ENCODE measurements at regions not wholly inside any gene's neighbourhood (a gene's known extent, or its start where the extent isn't known, plus 50 kb on each side); places are given as distances from the start of the nearest gene placed in this dataset.

DNA sequence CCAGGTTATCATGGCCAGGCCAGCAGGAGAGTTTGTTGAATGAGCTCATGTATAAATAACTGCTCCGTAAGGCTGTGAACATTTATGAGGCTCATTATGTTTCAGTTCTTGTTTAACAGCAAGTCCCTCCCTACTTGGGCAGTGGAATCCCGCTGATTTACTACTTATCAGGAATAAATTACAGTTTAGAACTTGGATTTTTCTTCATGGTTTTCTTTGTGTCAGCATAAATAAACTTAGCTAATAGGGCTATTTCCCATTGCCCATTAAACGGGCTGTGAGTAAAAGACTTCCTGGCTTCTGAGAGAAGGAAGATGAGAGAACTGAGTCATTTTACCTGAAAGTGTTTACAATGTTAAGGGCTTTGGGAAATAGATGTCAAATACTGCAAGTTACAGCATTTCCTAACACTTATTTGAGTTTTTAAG is 701.6 kb upstream of the ANKRD30A start:
- 100% methylated on average over 1 of the region's 3 CpGs for WGBS (ENCODE audit: insufficient coverage)
- Mint-ChIP-seq H3K4me3 (no peak overlapping the region), H3K27ac (no peak overlapping the region), H3K4me1 (no peaks in the 10 kb centered on the region), H3K27me3 (ENCODE audit: low read depth in 3 of 3) (peaks cover 0 to 2% (median 2%) of the 10 kb centered on the region in 3 donors), H3K9me3 (peaks cover 3 to 9% (median 6%) of the 10 kb centered on the region in 7 donors), H3K36me3 (no peaks in the 10 kb centered on the region)
- no peak overlapping the region for H2AFZ ChIP-seq (ENCODE audit: insufficient read depth, low read depth, low read length, poor library complexity, severe bottlenecking)
- H3K9me3 ChIP-seq (replicated peaks in 1 of 2; ENCODE audit: control insufficient read depth in 1 of 2, insufficient read depth in 1 of 2, low read length in 2 of 2): peaks cover 2 to 5% of the 10 kb centered on the region in 2 donors
- TF ChIP-seq, protein P1, sequence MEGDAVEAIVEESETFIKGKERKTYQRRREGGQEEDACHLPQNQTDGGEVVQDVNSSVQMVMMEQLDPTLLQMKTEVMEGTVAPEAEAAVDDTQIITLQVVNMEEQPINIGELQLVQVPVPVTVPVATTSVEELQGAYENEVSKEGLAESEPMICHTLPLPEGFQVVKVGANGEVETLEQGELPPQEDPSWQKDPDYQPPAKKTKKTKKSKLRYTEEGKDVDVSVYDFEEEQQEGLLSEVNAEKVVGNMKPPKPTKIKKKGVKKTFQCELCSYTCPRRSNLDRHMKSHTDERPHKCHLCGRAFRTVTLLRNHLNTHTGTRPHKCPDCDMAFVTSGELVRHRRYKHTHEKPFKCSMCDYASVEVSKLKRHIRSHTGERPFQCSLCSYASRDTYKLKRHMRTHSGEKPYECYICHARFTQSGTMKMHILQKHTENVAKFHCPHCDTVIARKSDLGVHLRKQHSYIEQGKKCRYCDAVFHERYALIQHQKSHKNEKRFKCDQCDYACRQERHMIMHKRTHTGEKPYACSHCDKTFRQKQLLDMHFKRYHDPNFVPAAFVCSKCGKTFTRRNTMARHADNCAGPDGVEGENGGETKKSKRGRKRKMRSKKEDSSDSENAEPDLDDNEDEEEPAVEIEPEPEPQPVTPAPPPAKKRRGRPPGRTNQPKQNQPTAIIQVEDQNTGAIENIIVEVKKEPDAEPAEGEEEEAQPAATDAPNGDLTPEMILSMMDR (IDR thresholded peaks at IDR 0.05): no peak
- H3K36me3 ChIP-seq (replicated peaks in 1 of 2; ENCODE audit: control insufficient read depth in 1 of 2, insufficient read depth in 2 of 2, low read length in 2 of 2): no peaks in the 10 kb centered on the region
- intact Hi-C loops (cut with micrococcal nuclease): no loop called here
- no peak overlapping the region for H3K9ac ChIP-seq (ENCODE audit: insufficient read depth, low read length, poor library complexity, severe bottlenecking)
- H3K4me3 ChIP-seq (replicated peaks in 1 of 3; ENCODE audit: low read depth in 2 of 3, low read length in 3 of 3): no peak overlapping the region
- no peaks in the 10 kb centered on the region for H3K79me2 ChIP-seq (ENCODE audit: insufficient read depth, low read length)
- H4K20me1 ChIP-seq (ENCODE audit: insufficient read depth, low read length): no peaks in the 10 kb centered on the region
- no peak for DNase-seq
- H3K27ac ChIP-seq (ENCODE audit: low read depth in 1 of 2, low read length in 2 of 2): no peak overlapping the region
- H3K27me3 ChIP-seq (ENCODE audit: control insufficient read depth in 2 of 2, insufficient read depth in 2 of 2, low read length in 2 of 2): no peaks in the 10 kb centered on the region
- no peak overlapping the region for H3K4me2 ChIP-seq (replicated peaks; ENCODE audit: extremely low read depth, low read length, poor library complexity, severe bottlenecking)
- no peaks in the 10 kb centered on the region for H3K4me1 ChIP-seq (ENCODE audit: control insufficient read depth in 1 of 2, insufficient read depth in 2 of 2, low read length in 2 of 2)

DNA sequence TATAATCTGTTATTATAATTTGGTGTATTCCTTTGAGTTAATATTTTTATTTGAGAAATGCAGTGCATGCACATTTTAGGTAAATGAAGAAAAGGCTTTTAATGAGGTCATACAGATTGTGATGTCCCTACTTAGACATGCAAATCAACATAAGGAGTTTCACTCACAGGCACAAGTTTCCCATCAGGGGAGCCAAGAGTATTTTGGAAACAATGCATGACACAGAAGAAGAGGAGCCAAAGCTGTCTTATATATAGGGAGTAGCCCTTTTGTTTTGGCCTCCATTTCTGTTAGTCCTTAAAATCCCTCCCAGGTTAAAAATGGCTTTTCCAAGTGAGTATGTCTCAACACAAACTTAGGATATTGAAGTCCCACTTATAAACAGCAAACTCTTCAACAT is 703.4 kb upstream of the ANKRD30A start:
- Histone ChIP-seq H3K79me2 (ENCODE audit: insufficient read depth, low read length) (no peaks in the 10 kb centered on the region), H3K27ac (ENCODE audit: low read depth in 1 of 2, low read length in 2 of 2) (no peak overlapping the region), H3K9ac (ENCODE audit: insufficient read depth, low read length, poor library complexity, severe bottlenecking) (no peak overlapping the region), H3K36me3 (replicated peaks in 1 of 2; ENCODE audit: control insufficient read depth in 1 of 2, insufficient read depth in 2 of 2, low read length in 2 of 2) (no peaks in the 10 kb centered on the region), H3K4me1 (ENCODE audit: control insufficient read depth in 1 of 2, insufficient read depth in 2 of 2, low read length in 2 of 2) (no peaks in the 10 kb centered on the region), H3K27me3 (ENCODE audit: control insufficient read depth in 2 of 2, insufficient read depth in 2 of 2, low read length in 2 of 2) (no peaks in the 10 kb centered on the region), H4K20me1 (ENCODE audit: insufficient read depth, low read length) (no peaks in the 10 kb centered on the region), H2AFZ (ENCODE audit: insufficient read depth, low read depth, low read length, poor library complexity, severe bottlenecking) (no peak overlapping the region), H3K4me3 (replicated peaks in 1 of 3; ENCODE audit: low read depth in 2 of 3, low read length in 3 of 3) (no peak overlapping the region), H3K4me2 (replicated peaks; ENCODE audit: extremely low read depth, low read length, poor library complexity, severe bottlenecking) (no peak overlapping the region), H3K9me3 (replicated peaks in 1 of 2; ENCODE audit: control insufficient read depth in 1 of 2, insufficient read depth in 1 of 2, low read length in 2 of 2) (peaks cover 5 to 9% of the 10 kb centered on the region in 2 donors)
- H3K36me3 Mint-ChIP-seq: no peaks in the 10 kb centered on the region
- peaks cover 2 to 13% (median 6%) of the 10 kb centered on the region in 7 donors for H3K9me3 Mint-ChIP-seq
- peaks cover 0 to 2% (median 0%) of the 10 kb centered on the region in 3 donors for H3K27me3 Mint-ChIP-seq (ENCODE audit: low read depth in 3 of 3)
- no peak overlapping the region for H3K4me3 Mint-ChIP-seq
- TF ChIP-seq, protein P1 (IDR thresholded peaks at IDR 0.05): no peak
- no peak overlapping the region for H3K27ac Mint-ChIP-seq
- intact Hi-C loops (cut with micrococcal nuclease): no loop called here
- no peak for DNase-seq
- H3K4me1 Mint-ChIP-seq: no peaks in the 10 kb centered on the region
